T-cell (primary cell): ENCODE measurements at regions not wholly inside any gene's neighbourhood (a gene's known extent, or its start where the extent isn't known, plus 50 kb on each side); places are given as distances from the start of the nearest gene placed in this dataset.
A peak's percentile ranks its signal among the peaks of the same experiment; 100 is the strongest.
"Not testable (repeated sequence)": the region's sequence is repeated elsewhere in the genome, so short reads cannot be mapped to it uniquely, and the experiment has no call there.

Source experiments
- ATAC-seq, 4 experiments: fragments of 200-7000 bp in 3 of 4; fragments of 150-1000 bp in 1 of 4; cut with Tn5 transposase; replicated peaks in 1 of 4; 1 replicate in 3 of 4; 2 replicates in 1 of 4; pipeline ENCODE4 v1.10.0; 2021; ENCODE audit warnings: moderate library complexity in 3 of 4, mild to moderate bottlenecking in 2 of 4, moderate number of reproducible peaks in 1 of 4
- CTCF ChIA-PET, 2 donors: fragments of 300-600 bp; sonication (Branson Sonifier 250); formaldehyde crosslinking; loops; one replicate each; lab custom pipeline; 2022; ENCODE audit warnings: antibody characterized with exemption in 2 of 2; lab: Charles Lee
- POLR2A ChIA-PET, 2 donors: fragments of 300-600 bp; sonication (Branson Sonifier 250); formaldehyde crosslinking; loops; one replicate each; lab custom pipeline; 2022; ENCODE audit warnings: antibody characterized with exemption in 2 of 2; lab: Charles Lee
- DNase-seq, 35 experiments: peaks; one replicate each; pipeline versions ENCODE4 v3.0.0 to v3.0.0-alpha.2; 2013 to 2023
- H3K27ac ChIP-seq: one replicate; pipeline ENCODE4 v1.5.1; 2013; ENCODE audit warnings: low read length
- H3K27me3 ChIP-seq, 2 experiments: replicated peaks in 1 of 2; 1 replicate in 1 of 2; 2 replicates in 1 of 2; pipeline versions ENCODE4 v1.6.1 to v1.7.0; 2013; ENCODE audit warnings: low read length in 1 of 2, mixed read lengths in 1 of 2; ENCODE audit not compliant: control insufficient read depth in 2 of 2, insufficient read depth in 2 of 2; ENCODE audit errors: extremely low read depth in 1 of 2
- H3K36me3 ChIP-seq, 2 donors: 1 replicate in 1 of 2; 2 replicates in 1 of 2; pipeline versions ENCODE4 v1.6.1 to v1.7.0; 2013; ENCODE audit warnings: low read length in 1 of 2; ENCODE audit not compliant: control insufficient read depth in 2 of 2, insufficient read depth in 1 of 2; ENCODE audit errors: extremely low read depth in 1 of 2
- H3K4me1 ChIP-seq, 2 experiments: 1 replicate in 1 of 2; 2 replicates in 1 of 2; pipeline versions ENCODE4 v1.6.1 to v1.7.0; 2013; ENCODE audit warnings: low read length in 2 of 2, mixed read lengths in 1 of 2; ENCODE audit not compliant: insufficient read depth in 2 of 2, control insufficient read depth in 1 of 2; ENCODE audit errors: extremely low read depth in 1 of 2
- H3K4me3 ChIP-seq, 2 donors: 1 replicate in 1 of 2; 2 replicates in 1 of 2; pipeline versions ENCODE4 v1.5.1 to v1.7.0; 2013; ENCODE audit warnings: mild to moderate bottlenecking in 2 of 2, low read length in 1 of 2, moderate library complexity in 1 of 2; ENCODE audit not compliant: control insufficient read depth in 1 of 2; ENCODE audit errors: extremely low read depth in 1 of 2
- H3K9me3 ChIP-seq: 2 replicates; pipeline ENCODE4 v1.7.0; 2013
- H3K27ac Mint-ChIP-seq, 2 donors: one replicate each; pipeline ENCODE4 v1.8.0; 2020 to 2021; ENCODE audit warnings: mild to moderate bottlenecking in 2 of 2, mixed read lengths in 2 of 2
- H3K27me3 Mint-ChIP-seq, 2 donors: one replicate each; pipeline ENCODE4 v1.8.0; 2021 to 2022; ENCODE audit warnings: mixed read lengths in 2 of 2
- H3K36me3 Mint-ChIP-seq: one replicate; pipeline ENCODE4 v1.8.0; 2021; ENCODE audit warnings: mixed read lengths
- H3K4me1 Mint-ChIP-seq, 3 donors: one replicate each; pipeline ENCODE4 v1.8.0; 2020 to 2022; ENCODE audit warnings: mixed read lengths in 3 of 3, mild to moderate bottlenecking in 1 of 3
- H3K4me3 Mint-ChIP-seq, 3 donors: one replicate each; pipeline ENCODE4 v1.8.0; 2020 to 2022; ENCODE audit warnings: mild to moderate bottlenecking in 3 of 3, mixed read lengths in 3 of 3, moderate library complexity in 3 of 3
- H3K9me3 Mint-ChIP-seq, 3 donors: one replicate each; pipeline ENCODE4 v1.8.0; 2020 to 2022; ENCODE audit warnings: mixed read lengths in 3 of 3
- WGBS: methylation state at CpG from one replicate; pipeline ENCODE4 v1.1.5; 2013; ENCODE audit warnings: missing lambda C conversion rate; ENCODE audit not compliant: insufficient coverage; 5-methylcytosine and 5-hydroxymethylcytosine counted together

- peaks cover 3 to 20% (median 4%) of the 10 kb centered on the region in 3 donors for H3K9me3 Mint-ChIP-seq
- no peaks in the 10 kb centered on the region for H3K27me3 Mint-ChIP-seq
- Histone ChIP-seq H3K4me1 (no peaks in the 10 kb centered on the region), H3K27me3 (no peaks in the 10 kb centered on the region), H3K9me3 (no peaks in the 10 kb centered on the region), H3K36me3 (peaks cover 5 to 37% of the 10 kb centered on the region in 2 donors), H3K4me3 (no peak overlapping the region), H3K27ac (no peak overlapping the region)
- DNase-seq (no peak), ATAC-seq (no peak)
- no peak overlapping the region for H3K4me3 Mint-ChIP-seq
- whole genome bisulfite sequencing, result no CpG with 5 or more reads among the region's 4 CpGs
- POLR2A ChIA-PET, result no interaction called here
- CTCF ChIA-PET, result no interaction called here
- H3K4me1 Mint-ChIP-seq, result no peaks in the 10 kb centered on the region
- peaks cover 32% of the 10 kb centered on the region for H3K36me3 Mint-ChIP-seq
- no peak overlapping the region for H3K27ac Mint-ChIP-seq
Measured at GRCh38 chrX:1743105-1743504, 128.2 kb downstream of the ASMT start.

DNA sequence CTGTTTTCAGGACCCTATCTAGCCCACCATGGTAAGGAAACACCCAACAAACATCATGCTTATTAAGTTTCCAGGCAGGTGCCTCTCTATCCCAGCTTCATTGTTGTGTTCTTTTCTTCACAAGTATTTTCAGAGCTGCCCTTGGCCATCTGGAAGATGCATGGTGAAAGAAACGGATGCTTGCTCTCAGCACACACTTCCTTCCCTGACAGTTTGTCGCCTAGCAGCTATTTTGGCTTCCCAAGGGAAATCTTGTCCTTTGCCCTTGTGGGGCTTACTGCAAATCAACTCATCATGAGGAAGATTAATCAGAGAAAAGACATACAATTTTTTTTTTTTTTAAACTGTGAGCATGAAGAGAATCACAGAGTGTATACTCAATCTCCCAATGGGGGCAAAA is 128.8 kb downstream of the ASMT start:
- Mint-ChIP-seq H3K9me3 (peaks cover 6 to 25% (median 8%) of the 10 kb centered on the region in 3 donors), H3K4me1 (no peaks in the 10 kb centered on the region), H3K4me3 (no peak overlapping the region), H3K27me3 (peaks cover 0 to 4% of the 10 kb centered on the region in 2 donors), H3K36me3 (peaks cover 36% of the 10 kb centered on the region), H3K27ac (no peak overlapping the region)
- Histone ChIP-seq H3K27me3 (no peaks in the 10 kb centered on the region), H3K4me3 (no peak overlapping the region), H3K9me3 (no peaks in the 10 kb centered on the region), H3K27ac (no peak overlapping the region), H3K4me1 (no peaks in the 10 kb centered on the region), H3K36me3 (peaks cover 5 to 37% of the 10 kb centered on the region in 2 donors)
- no CpG with 5 or more reads among the region's 2 CpGs for WGBS
- ATAC-seq, result no peak
- ChIA-PET POLR2A (no interaction called here), CTCF (no interaction called here)
- DNase-seq, result no peak

GRCh38 chrX:1748408-1748807 is 133.5 kb downstream of the ASMT start:
- Mint-ChIP-seq H3K27me3 (peaks cover 0 to 5% of the 10 kb centered on the region in 2 donors), H3K27ac (no peak overlapping the region), H3K4me1 (no peaks in the 10 kb centered on the region), H3K9me3 (peaks cover 10 to 30% (median 18%) of the 10 kb centered on the region in 3 donors), H3K36me3 (peaks cover 30% of the 10 kb centered on the region), H3K4me3 (no peak overlapping the region)
- Histone ChIP-seq H3K36me3 (peaks cover 0 to 24% of the 10 kb centered on the region in 2 donors), H3K27me3 (no peaks in the 10 kb centered on the region), H3K4me3 (no peak overlapping the region), H3K27ac (no peak overlapping the region), H3K4me1 (no peaks in the 10 kb centered on the region), H3K9me3 (no peaks in the 10 kb centered on the region)
- DNase-seq (no peak), ATAC-seq (no peak)
- POLR2A ChIA-PET, result no interaction called here
- no CpG with 5 or more reads among the region's 3 CpGs for WGBS
- CTCF ChIA-PET, result no interaction called here

- H3K4me1 Mint-ChIP-seq, result no peaks in the 10 kb centered on the region
- Histone ChIP-seq H3K4me1 (no peaks in the 10 kb centered on the region), H3K4me3 (no peak overlapping the region), H3K27me3 (no peaks in the 10 kb centered on the region), H3K36me3 (peaks cover 0 to 15% of the 10 kb centered on the region in 2 donors), H3K9me3 (no peaks in the 10 kb centered on the region), H3K27ac (no peak overlapping the region)
- ATAC-seq (no peak), DNase-seq (no peak)
- peaks cover 0 to 5% of the 10 kb centered on the region in 2 donors for H3K27me3 Mint-ChIP-seq
- H3K36me3 Mint-ChIP-seq, result peaks cover 19% of the 10 kb centered on the region
- H3K27ac Mint-ChIP-seq, result no peak overlapping the region
- ChIA-PET POLR2A (no interaction called here), CTCF (no interaction called here)
- WGBS, result 76% methylated on average over 4 of the region's 7 CpGs
- no peak overlapping the region for H3K4me3 Mint-ChIP-seq
- peaks cover 8 to 19% (median 19%) of the 10 kb centered on the region in 3 donors for H3K9me3 Mint-ChIP-seq
Measured at GRCh38 chrX:1749499-1749898, 134.6 kb downstream of the ASMT start.

DNA sequence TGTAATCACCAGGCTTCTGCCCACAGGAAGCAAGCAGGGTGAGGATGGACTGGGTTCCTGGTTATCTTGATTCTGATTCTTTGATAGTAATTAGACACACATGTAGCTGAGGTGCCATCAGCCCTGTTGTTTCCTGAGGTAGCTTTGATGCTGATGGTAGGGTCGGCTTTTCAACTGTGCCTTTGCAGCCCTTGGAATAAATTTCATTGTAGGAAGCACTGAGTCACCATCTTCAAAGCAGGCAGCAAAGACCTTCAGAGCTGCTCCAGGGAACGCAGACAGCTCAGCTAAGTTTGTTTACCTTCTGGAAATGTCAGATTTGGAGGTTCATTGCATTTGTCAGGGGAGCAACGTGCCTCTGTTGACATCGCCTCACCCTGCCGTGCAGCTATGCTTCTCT is 135.4 kb downstream of the ASMT start:
- DNase-seq (no peak), ATAC-seq (peak in 1 of 4 experiments; percentile 20)
- Mint-ChIP-seq H3K27ac (no peak overlapping the region), H3K27me3 (peaks cover 0 to 5% of the 10 kb centered on the region in 2 donors), H3K9me3 (peaks cover 12 to 21% (median 17%) of the 10 kb centered on the region in 3 donors), H3K4me1 (no peaks in the 10 kb centered on the region), H3K36me3 (peaks cover 11% of the 10 kb centered on the region), H3K4me3 (no peak overlapping the region)
- POLR2A ChIA-PET, result no interaction called here
- no peaks in the 10 kb centered on the region for H3K27me3 ChIP-seq
- no peak overlapping the region for H3K27ac ChIP-seq
- CTCF ChIA-PET, result no interaction called here
- H3K4me1 ChIP-seq, result no peaks in the 10 kb centered on the region
- H3K4me3 ChIP-seq, result no peak overlapping the region
- H3K36me3 ChIP-seq, result peaks cover 0 to 8% of the 10 kb centered on the region in 2 donors
- 60% methylated on average over 5 of the region's 5 CpGs for WGBS
- H3K9me3 ChIP-seq, result no peaks in the 10 kb centered on the region

DNA sequence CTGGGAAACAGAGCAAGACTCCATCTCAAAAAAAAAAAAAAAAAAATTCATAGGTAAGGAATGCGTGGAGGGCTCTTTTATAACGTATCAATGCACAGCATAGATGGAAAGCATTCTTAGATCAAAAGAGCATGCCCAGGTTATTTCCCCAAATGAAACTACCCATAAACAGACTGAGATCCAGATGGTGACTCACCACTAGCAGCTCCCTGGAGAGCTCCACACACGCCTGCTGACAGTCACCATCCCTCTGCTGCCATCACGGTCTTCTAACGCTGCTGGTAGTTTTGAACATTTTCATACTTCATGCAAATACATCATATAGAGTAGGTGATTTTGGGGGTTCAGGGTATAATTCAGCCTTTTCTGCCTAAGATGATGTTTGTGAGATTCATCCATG is 136.9 kb downstream of the ASMT start:
- Mint-ChIP-seq H3K4me1 (no peaks in the 10 kb centered on the region), H3K36me3 (peaks cover 11% of the 10 kb centered on the region)
- WGBS, result no CpG with 5 or more reads among the region's 5 CpGs

DNA sequence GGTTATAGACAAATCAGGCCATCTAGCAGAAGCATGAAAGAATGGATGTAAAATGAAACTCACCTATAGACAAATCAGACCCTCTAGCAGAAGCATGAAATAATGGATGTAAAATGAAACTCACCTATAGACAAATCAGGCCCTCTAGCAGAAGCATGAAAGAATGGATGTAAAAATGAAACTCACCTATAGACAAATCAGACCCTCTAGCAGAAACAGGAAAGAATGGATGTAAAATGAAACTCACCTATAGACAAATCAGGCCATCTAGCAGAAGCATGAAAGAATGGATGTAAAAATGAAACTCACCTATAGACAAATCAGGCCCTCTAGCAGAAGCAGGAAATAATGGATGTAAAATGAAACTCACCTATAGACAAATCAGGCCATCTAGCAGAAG is 137.9 kb downstream of the ASMT start:
- H3K9me3 ChIP-seq, H3K4me1 ChIP-seq, H3K27ac ChIP-seq, H3K36me3 ChIP-seq, H3K27ac Mint-ChIP-seq, DNase-seq, H3K4me3 Mint-ChIP-seq, H3K4me3 ChIP-seq, ATAC-seq, POLR2A ChIA-PET, CTCF ChIA-PET, H3K4me1 Mint-ChIP-seq, H3K27me3 Mint-ChIP-seq, H3K27me3 ChIP-seq: not testable (repeated sequence)
- H3K36me3 Mint-ChIP-seq, result peaks cover 14% of the 10 kb centered on the region
- peaks cover 12 to 31% (median 30%) of the 10 kb centered on the region in 3 donors for H3K9me3 Mint-ChIP-seq

More for the DNA sequence above, 136.9 kb downstream of the ASMT start:
- ChIA-PET POLR2A (no interaction called here), CTCF (no interaction called here)
- DNase-seq (no peak), ATAC-seq (no peak)
- Histone ChIP-seq H3K9me3 (no peaks in the 10 kb centered on the region), H3K4me3 (no peak overlapping the region), H3K4me1 (no peaks in the 10 kb centered on the region), H3K27me3 (no peaks in the 10 kb centered on the region), H3K27ac (no peak overlapping the region), H3K36me3 (no peaks in the 10 kb centered on the region)
- Mint-ChIP-seq H3K9me3 (peaks cover 12 to 26% (median 25%) of the 10 kb centered on the region in 3 donors), H3K27ac (no peak overlapping the region), H3K27me3 (peaks cover 0 to 5% of the 10 kb centered on the region in 2 donors), H3K4me3 (no peak overlapping the region)
